Glutamatergic neuron (in vitro differentiated cells): ENCODE measurements at regions not wholly inside any gene's neighbourhood (a gene's known extent, or its start where the extent isn't known, plus 50 kb on each side); places are given as distances from the start of the nearest gene placed in this dataset.

Experiments used
- DNase-seq: peaks from one replicate; pipeline ENCODE4 v3.0.0; 2022
- H3K27ac Mint-ChIP-seq: one replicate; pipeline ENCODE4 v1.8.0; 2020; ENCODE audit warnings: mild to moderate bottlenecking, mixed read lengths, inconsistent platforms; ENCODE audit not compliant: unreplicated experiment
- H3K27me3 Mint-ChIP-seq: one replicate; pipeline ENCODE4 v1.8.0; 2020; ENCODE audit warnings: mild to moderate bottlenecking, moderate library complexity, mixed read lengths, inconsistent platforms; ENCODE audit not compliant: unreplicated experiment
- H3K36me3 Mint-ChIP-seq: one replicate; pipeline ENCODE4 v1.8.0; 2020; ENCODE audit warnings: mild to moderate bottlenecking, mixed read lengths, inconsistent platforms; ENCODE audit not compliant: unreplicated experiment
- H3K4me1 Mint-ChIP-seq: one replicate; pipeline ENCODE4 v1.8.0; 2020; ENCODE audit warnings: mild to moderate bottlenecking, low read depth, mixed read lengths, inconsistent platforms; ENCODE audit not compliant: unreplicated experiment
- H3K4me3 Mint-ChIP-seq: one replicate; pipeline ENCODE4 v1.8.0; 2020; ENCODE audit warnings: mild to moderate bottlenecking, mixed read lengths, inconsistent platforms; ENCODE audit not compliant: unreplicated experiment
- H3K9me3 Mint-ChIP-seq: one replicate; pipeline ENCODE4 v1.8.0; 2020; ENCODE audit warnings: mild to moderate bottlenecking, moderate library complexity, mixed read lengths, inconsistent platforms; ENCODE audit not compliant: unreplicated experiment
- CTCF ChIP-seq: fragments of 200-600 bp; sonication (generic); IDR thresholded peaks from one replicate; pipeline ENCODE4 v1.5.0; 2021; ENCODE audit not compliant: partially characterized antibody, unreplicated experiment

- Mint-ChIP-seq H3K4me3 (no peak overlapping the region), H3K27ac (no peak overlapping the region), H3K27me3 (no peaks in the 10 kb centered on the region), H3K4me1 (no peaks in the 10 kb centered on the region), H3K9me3 (no peaks in the 10 kb centered on the region), H3K36me3 (no peaks in the 10 kb centered on the region)
- no peak for TF ChIP-seq CTCF
- DNase-seq: no peak
These were observed 567.3 kb upstream of the KCNMB2 start for GRCh38 chr3:177968891-177969290.

GRCh38 chr3:177973241-177973840, 562.9 kb upstream of the KCNMB2 start:
- peaks cover 2% of the 10 kb centered on the region for H3K4me1 Mint-ChIP-seq
- H3K9me3 Mint-ChIP-seq: no peaks in the 10 kb centered on the region
- H3K27me3 Mint-ChIP-seq: peaks cover 2% of the 10 kb centered on the region
- H3K27ac Mint-ChIP-seq: no peak overlapping the region
- H3K4me3 Mint-ChIP-seq: no peak overlapping the region
- DNase-seq: no peak
- TF ChIP-seq CTCF: no peak
- no peaks in the 10 kb centered on the region for H3K36me3 Mint-ChIP-seq

GRCh38 chr3:177976241-177976640, 560.0 kb upstream of the KCNMB2 start:
- DNase-seq: no peak
- no peak overlapping the region for H3K27ac Mint-ChIP-seq
- no peak overlapping the region for H3K4me3 Mint-ChIP-seq
- peaks cover 2% of the 10 kb centered on the region for H3K27me3 Mint-ChIP-seq
- no peaks in the 10 kb centered on the region for H3K9me3 Mint-ChIP-seq
- peaks cover 2% of the 10 kb centered on the region for H3K4me1 Mint-ChIP-seq
- no peak for TF ChIP-seq CTCF
- H3K36me3 Mint-ChIP-seq: no peaks in the 10 kb centered on the region

- no peaks in the 10 kb centered on the region for H3K9me3 Mint-ChIP-seq
- TF ChIP-seq CTCF: no peak
- H3K36me3 Mint-ChIP-seq: no peaks in the 10 kb centered on the region
- peaks cover 2% of the 10 kb centered on the region for H3K4me1 Mint-ChIP-seq
- DNase-seq: no peak
- no peak overlapping the region for H3K4me3 Mint-ChIP-seq
- H3K27ac Mint-ChIP-seq: no peak overlapping the region
- H3K27me3 Mint-ChIP-seq: peaks cover 2% of the 10 kb centered on the region
These were observed 559.4 kb upstream of the KCNMB2 start for GRCh38 chr3:177976866-177977265.

GRCh38 chr3:177977381-177978158, 558.7 kb upstream of the KCNMB2 start:
- Mint-ChIP-seq H3K4me1 (peaks cover 2% of the 10 kb centered on the region), H3K9me3 (no peaks in the 10 kb centered on the region), H3K36me3 (no peaks in the 10 kb centered on the region), H3K27me3 (peaks cover 2% of the 10 kb centered on the region), H3K27ac (no peak overlapping the region), H3K4me3 (no peak overlapping the region)
- TF ChIP-seq CTCF: no peak
- no peak for DNase-seq
